NCI-H187 treated with DMSO at 0.1 percent for 48 hours (cell line): ENCODE measurements at regions not wholly inside any gene's neighbourhood (a gene's known extent, or its start where the extent isn't known, plus 50 kb on each side); places are given as distances from the start of the nearest gene placed in this dataset.

Experiments
- DNase-seq: peaks from one replicate; lab custom pipeline; 2025; lab: John Stamatoyannopoulos, UW

- DNase-seq = no peak
Observed at GRCh38 chr18:30343090-30343489, 699.5 kb downstream of the DSC3 start.

GRCh38 chr18:30342675-30343074 lies 699.9 kb downstream of the DSC3 start:
- no peak for DNase-seq

- no peak for DNase-seq
Observed at GRCh38 chr18:30334781-30335180, 707.8 kb downstream of the DSC3 start.

GRCh38 chr18:30333310-30333709 lies 709.2 kb downstream of the DSC3 start:
- DNase-seq = no peak

DNA sequence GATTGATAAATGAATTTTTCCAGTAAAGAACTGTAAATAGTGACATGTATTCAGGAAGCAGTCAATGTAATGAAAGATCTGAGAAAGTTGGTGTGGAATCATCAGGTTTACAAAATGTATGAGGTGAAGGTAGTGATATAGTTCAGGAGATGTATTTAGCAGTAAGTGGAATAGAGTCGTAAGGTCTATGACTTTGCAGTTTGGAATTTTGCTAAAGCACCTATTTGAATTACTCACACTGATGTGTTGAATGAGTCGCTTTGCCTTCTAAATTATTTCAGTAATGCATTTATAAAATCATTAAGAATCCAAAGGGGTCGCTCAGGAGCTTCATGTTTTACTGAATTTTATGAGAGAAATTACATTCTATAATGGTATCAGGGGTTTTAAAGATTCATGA lies 713.7 kb downstream of the DSC3 start:
- DNase-seq = no peak

DNA sequence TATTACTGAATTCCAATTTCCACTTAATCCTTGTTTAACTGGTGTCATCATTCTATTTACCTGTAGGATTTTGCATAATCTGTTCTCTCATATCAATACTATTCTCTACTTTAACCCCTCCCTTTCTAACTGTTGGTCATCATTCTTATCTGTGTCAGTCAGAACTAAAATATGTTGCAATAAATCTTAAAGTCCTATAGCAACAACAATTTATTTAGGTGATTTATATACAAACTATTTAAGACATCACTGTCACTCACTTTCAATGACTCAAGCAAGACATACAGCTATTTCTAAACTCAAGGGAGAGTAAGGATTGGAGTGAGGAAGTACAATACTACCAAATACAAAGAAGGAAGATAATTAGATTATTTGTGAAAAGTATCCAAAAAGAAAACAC lies 740.4 kb downstream of the DSC3 start:
- no peak for DNase-seq

DNA sequence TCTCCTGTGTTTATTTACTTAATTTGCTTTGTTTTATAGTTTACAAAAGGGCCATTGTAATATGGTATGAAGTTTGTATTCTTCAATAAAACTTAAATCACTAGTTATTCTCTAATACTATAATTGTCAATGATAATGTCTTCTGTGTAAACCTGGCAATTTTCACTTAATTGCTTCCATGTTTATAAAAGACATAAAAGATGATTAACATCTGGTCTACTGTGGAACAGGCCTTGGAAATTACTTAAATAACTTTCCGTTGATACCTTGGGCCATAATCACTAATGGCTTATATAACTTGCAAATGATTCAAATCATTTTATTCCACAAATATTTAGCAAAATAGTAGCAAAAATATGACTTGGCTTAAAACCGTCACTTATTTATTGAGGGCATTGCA lies 743.8 kb downstream of the DSC3 start:
- no peak for DNase-seq

DNA sequence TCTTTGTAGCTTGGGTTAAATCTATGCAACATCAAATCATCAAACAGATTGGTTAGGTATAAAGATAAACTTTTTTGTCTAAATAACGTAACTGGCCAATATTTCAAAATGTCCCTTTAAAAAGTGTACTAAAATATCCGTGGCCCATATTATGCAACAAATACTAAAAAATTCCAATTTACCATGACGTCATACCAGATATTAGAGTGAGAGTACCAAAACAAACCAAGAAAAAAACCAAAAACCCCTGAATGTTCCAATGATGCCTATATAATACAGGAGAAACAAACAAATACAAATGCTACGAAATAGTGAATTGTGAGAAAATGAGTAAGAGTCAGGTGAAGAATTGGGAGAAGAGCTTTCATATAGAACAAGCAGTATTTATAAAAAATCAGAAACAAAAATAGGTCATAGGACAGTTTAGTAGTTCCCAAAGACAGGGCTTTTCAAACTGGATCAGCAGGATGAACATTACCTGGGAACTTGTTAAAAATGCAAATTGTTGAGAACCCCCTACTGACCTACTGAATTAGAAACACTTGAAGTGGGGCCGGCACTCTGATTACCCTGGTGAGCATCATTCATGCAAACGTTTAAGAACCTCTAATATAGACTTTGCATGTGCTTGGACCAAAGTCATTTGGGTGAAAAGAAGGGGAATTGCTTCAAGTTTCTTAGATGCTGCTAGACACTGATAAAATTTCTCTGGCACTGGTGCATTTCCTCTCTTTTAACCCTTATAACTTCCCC lies 753.7 kb downstream of the DSC3 start:
- DNase-seq = no peak

DNA sequence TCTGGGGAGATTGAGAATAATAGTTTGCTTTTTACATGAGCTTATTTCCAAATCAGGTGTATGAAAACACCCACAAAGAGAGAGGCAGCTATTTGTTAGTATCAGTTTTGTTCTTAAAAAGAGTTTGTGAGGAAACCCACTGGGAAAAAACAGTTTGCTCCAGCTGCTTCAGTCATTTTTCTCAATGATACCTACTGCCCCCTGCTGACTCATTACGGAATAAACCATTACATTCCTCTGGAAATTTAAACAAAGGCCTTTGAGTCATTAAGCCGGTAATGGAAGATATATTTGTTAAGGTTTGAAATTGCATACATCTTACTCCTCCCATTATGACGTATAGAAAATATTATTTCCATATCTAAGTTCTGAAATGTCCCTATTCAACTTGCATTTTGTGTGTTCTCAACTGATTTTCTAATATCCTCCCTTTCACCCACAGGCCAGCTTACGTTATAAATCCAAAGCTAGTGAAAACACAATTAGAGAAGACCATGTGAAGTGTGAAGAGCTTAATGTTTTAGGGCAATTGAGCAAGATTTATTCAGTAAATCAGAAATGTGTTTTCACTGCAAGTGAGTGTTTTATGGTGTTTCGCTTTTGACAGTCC lies 761.6 kb downstream of the DSC3 start:
- no peak for DNase-seq

- no peak for DNase-seq
Observed at GRCh38 chr18:30280186-30280585, 762.4 kb downstream of the DSC3 start.

GRCh38 chr18:30277676-30278075 lies 764.9 kb downstream of the DSC3 start:
- DNase-seq = no peak

GRCh38 chr18:30271716-30272115 lies 770.8 kb downstream of the DSC3 start:
- no peak for DNase-seq

GRCh38 chr18:30265190-30265589 lies 777.4 kb downstream of the DSC3 start:
- no peak for DNase-seq

- no peak for DNase-seq
Observed at GRCh38 chr18:30254331-30254730, 788.2 kb downstream of the DSC3 start.

DNA sequence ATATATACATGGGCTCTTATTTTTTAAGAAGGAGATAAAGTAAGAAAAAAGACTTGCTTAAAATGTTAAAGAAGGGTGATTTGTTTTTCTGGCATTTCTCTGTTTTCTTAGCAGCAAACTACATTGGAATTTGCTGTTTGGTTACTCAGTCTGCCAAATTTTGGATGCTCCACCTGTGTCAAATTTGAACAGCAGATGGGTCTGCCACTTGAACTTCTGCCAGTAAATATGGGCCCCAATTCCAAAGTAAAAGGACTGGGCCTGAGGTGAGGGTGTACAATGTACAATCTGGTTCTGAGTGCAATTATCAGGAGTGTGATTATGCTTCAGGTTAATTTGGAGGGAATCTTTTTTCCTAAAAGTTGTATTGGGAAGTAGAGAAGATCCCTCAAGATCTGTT lies 794.5 kb downstream of the DSC3 start:
- no peak for DNase-seq

DNA sequence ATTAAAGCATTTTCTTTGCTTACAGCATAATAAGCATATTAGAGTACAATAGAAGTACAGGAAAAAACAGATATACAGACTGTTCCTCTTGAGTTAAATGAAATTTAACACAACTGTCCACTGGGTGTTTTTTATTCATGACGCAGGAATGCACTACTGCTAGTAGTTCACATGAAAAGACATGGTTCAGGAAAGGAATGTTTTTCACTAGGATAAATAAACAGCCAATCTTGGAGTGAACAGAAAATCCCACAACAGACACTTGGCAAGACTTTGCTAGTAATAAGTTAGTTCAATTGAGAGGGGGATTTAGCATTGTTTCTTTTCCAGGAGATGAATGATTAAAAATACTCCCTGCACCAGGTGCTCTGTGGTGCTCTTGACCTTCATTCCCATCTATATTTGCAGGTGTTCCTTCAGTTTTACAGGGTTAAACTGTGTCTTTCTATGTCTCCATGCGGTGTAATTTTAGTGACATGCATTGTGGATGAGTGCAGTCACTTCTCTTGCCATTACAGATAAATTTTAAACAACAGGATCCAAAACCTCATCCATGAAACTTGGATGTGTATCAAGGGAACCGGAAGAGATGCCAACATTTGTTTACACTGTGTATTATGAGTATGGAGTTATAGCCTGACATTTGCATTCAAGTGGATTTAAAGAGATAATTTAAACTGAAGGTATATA lies 796.6 kb downstream of the DSC3 start:
- no peak for DNase-seq

DNA sequence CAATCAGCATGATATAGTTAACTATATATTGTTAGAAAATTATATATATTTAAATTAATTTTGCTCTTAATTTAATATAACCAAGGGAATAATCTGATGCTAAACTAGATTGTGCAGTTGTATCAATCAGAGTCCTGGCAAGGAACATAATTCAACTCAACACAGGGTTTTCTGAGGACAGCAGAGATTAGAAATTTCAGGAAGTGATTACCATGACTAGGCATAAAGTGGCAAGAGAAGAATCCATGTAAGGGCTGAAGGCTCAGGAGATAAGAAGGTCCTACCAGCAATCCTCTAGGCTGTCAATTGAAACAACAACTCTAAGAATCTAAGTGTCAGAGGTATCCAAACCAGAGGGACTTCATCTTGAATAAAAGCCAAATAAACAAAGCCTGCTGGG lies 807.8 kb downstream of the DSC3 start:
- DNase-seq = no peak

- DNase-seq = no peak
Observed at GRCh38 chr18:30211112-30211511, 831.4 kb downstream of the DSC3 start.

GRCh38 chr18:30208546-30208945 lies 834.0 kb downstream of the DSC3 start:
- no peak for DNase-seq

GRCh38 chr18:30192216-30192615 lies 850.3 kb downstream of the DSC3 start:
- no peak for DNase-seq

DNA sequence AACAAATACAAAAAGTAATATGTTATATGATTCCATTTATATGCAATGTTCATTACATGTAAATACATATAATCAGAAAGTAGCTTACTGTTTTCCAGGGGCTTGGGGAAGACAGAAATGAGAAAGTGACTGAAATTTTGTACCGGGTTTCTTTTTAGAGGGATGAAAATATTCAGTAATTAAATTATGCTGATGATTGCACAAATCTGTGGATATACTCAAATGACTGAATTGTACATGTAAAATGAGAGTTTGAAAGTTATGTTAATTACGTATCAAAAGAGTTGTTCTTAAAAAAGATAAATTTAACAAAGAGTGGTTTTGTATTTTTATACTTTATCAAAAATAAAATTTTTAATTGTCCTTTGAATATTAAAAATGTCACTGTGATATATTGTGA lies 856.3 kb downstream of the DSC3 start:
- DNase-seq = no peak

GRCh38 chr18:30177056-30177455 lies 865.5 kb downstream of the DSC3 start:
- no peak for DNase-seq

GRCh38 chr18:30175621-30176225 lies 866.8 kb downstream of the DSC3 start:
- no peak for DNase-seq
